ENCODE measurements at regions not wholly inside any gene's neighbourhood (a gene's known extent, or its start where the extent isn't known, plus 50 kb on each side); places are given as distances from the start of the nearest gene placed in this dataset.

DNA sequence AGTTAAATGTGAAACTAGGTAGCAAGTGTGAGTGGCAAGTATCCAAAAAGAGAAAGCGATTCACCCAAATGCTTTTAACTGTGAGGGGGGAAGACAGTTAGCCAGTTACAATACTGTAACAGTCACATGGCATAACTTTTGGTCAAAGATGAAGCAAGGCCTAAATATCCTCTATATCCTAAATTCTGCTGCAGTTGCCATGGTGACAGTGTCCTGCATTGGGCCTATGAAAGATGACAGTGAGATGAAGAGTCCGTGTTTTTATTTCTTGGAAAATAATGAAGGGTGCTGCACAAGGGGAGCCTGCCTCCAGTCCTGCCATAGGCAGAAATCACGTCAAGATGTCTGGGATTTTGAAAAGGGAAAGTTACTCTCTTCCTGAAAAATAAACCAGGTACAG, 534.6 kb downstream of the NTRK2 start:
- no peaks in the 10 kb centered on the region for H4K20me1 ChIP-seq (ENCODE audit: control insufficient read depth, insufficient read depth, low read length, poor library complexity, severe bottlenecking)
- no peak overlapping the region for H3K4me3 ChIP-seq (ENCODE audit: control extremely low read depth in 1 of 5, extremely low read depth in 1 of 5, insufficient read depth in 1 of 5, low read depth in 2 of 5, low read length in 4 of 5)
- H3K36me3 ChIP-seq (replicated peaks in 1 of 2; ENCODE audit: control extremely low read depth in 1 of 2, control insufficient read depth in 1 of 2, extremely low read depth in 1 of 2, insufficient read depth in 2 of 2, low read length in 1 of 2): no peaks in the 10 kb centered on the region
- WGBS (ENCODE audit: insufficient coverage): 94% methylated on average over 2 of the region's 3 CpGs
- no peak overlapping the region for H2AFZ ChIP-seq (ENCODE audit: insufficient read depth, low read depth, low read length, poor library complexity, severe bottlenecking)
- no peaks in the 10 kb centered on the region for H3K79me2 ChIP-seq (ENCODE audit: control insufficient read depth, insufficient read depth, low read length)
- TF ChIP-seq, protein P1, sequence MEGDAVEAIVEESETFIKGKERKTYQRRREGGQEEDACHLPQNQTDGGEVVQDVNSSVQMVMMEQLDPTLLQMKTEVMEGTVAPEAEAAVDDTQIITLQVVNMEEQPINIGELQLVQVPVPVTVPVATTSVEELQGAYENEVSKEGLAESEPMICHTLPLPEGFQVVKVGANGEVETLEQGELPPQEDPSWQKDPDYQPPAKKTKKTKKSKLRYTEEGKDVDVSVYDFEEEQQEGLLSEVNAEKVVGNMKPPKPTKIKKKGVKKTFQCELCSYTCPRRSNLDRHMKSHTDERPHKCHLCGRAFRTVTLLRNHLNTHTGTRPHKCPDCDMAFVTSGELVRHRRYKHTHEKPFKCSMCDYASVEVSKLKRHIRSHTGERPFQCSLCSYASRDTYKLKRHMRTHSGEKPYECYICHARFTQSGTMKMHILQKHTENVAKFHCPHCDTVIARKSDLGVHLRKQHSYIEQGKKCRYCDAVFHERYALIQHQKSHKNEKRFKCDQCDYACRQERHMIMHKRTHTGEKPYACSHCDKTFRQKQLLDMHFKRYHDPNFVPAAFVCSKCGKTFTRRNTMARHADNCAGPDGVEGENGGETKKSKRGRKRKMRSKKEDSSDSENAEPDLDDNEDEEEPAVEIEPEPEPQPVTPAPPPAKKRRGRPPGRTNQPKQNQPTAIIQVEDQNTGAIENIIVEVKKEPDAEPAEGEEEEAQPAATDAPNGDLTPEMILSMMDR (IDR thresholded peaks at IDR 0.05): no peak
- TF ChIP-seq EZH2 (IDR thresholded peaks at IDR 0.05; ENCODE audit: borderline replicate concordance, insufficient read depth, low read depth, low read length, poor library complexity, severe bottlenecking): no peak
- Mint-ChIP-seq H3K9me3 (ENCODE audit: insufficient read depth) (no peaks in the 10 kb centered on the region), H3K4me1 (no peaks in the 10 kb centered on the region), H3K27me3 (no peaks in the 10 kb centered on the region), H3K27ac (no peak overlapping the region), H3K4me3 (no peak overlapping the region)
- H3K4me2 ChIP-seq (replicated peaks; ENCODE audit: low read depth, low read length, poor library complexity, severe bottlenecking): no peak overlapping the region
- H3K9me3 ChIP-seq (ENCODE audit: control extremely low read depth in 1 of 3, control insufficient read depth in 2 of 3, insufficient read depth in 1 of 3, low read length in 2 of 3): no peaks in the 10 kb centered on the region
- no peaks in the 10 kb centered on the region for H3K27me3 ChIP-seq (replicated peaks in 1 of 4; ENCODE audit: control extremely low read depth in 1 of 4, control insufficient read depth in 3 of 4, insufficient read depth in 4 of 4, low read length in 3 of 4)
- no peak for ATAC-seq (ENCODE audit: low read depth)
- POLR2A ChIA-PET: no interaction called here
- intact Hi-C loops (cut with micrococcal nuclease): no loop called here
- CTCF ChIA-PET: no interaction called here
- no peak for DNase-seq
- H3K4me1 ChIP-seq (ENCODE audit: control insufficient read depth in 2 of 2, insufficient read depth in 2 of 2, low read length in 2 of 2): no peaks in the 10 kb centered on the region
- no peak overlapping the region for H3K9ac ChIP-seq (ENCODE audit: low read length)
- H3K27ac ChIP-seq (ENCODE audit: low read length in 2 of 2): no peak overlapping the region

DNA sequence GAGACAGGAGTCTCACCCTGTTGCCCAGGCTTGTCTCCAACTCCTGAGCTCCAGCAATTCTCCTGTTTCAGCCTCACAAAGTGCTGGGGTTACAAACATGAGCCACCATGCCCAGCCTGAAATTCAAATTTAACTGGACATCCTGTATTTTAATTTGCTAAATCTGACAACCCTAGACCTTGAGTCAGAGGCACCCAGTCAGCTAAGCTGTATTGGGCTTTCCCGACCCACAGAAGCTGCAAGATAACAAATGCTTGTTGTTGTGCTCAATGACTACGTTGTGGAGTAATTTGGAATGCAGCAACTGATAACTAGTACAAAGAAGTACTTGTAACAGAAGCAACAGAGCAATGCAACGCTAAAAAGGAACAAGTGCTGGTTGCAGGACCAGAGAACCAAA, 533.1 kb downstream of the NTRK2 start:
- H3K4me3 ChIP-seq (ENCODE audit: control extremely low read depth in 1 of 5, extremely low read depth in 1 of 5, insufficient read depth in 1 of 5, low read depth in 2 of 5, low read length in 4 of 5): no peak overlapping the region
- Mint-ChIP-seq H3K27ac (no peak overlapping the region), H3K4me1 (no peaks in the 10 kb centered on the region), H3K9me3 (ENCODE audit: insufficient read depth) (no peaks in the 10 kb centered on the region), H3K27me3 (no peaks in the 10 kb centered on the region), H3K4me3 (no peak overlapping the region)
- ATAC-seq (ENCODE audit: low read depth) (no peak), DNase-seq (no peak)
- intact Hi-C loops (cut with micrococcal nuclease): no loop called here
- 100% methylated on average over 3 of the region's 3 CpGs for WGBS (ENCODE audit: insufficient coverage)
- H3K36me3 ChIP-seq (replicated peaks in 1 of 2; ENCODE audit: control extremely low read depth in 1 of 2, control insufficient read depth in 1 of 2, extremely low read depth in 1 of 2, insufficient read depth in 2 of 2, low read length in 1 of 2): no peaks in the 10 kb centered on the region
- no peaks in the 10 kb centered on the region for H4K20me1 ChIP-seq (ENCODE audit: control insufficient read depth, insufficient read depth, low read length, poor library complexity, severe bottlenecking)
- H3K4me1 ChIP-seq (ENCODE audit: control insufficient read depth in 2 of 2, insufficient read depth in 2 of 2, low read length in 2 of 2): no peaks in the 10 kb centered on the region
- no peaks in the 10 kb centered on the region for H3K27me3 ChIP-seq (replicated peaks in 1 of 4; ENCODE audit: control extremely low read depth in 1 of 4, control insufficient read depth in 3 of 4, insufficient read depth in 4 of 4, low read length in 3 of 4)
- H3K27ac ChIP-seq (ENCODE audit: low read length in 2 of 2): no peak overlapping the region
- H3K79me2 ChIP-seq (ENCODE audit: control insufficient read depth, insufficient read depth, low read length): no peaks in the 10 kb centered on the region
- H3K9ac ChIP-seq (ENCODE audit: low read length): no peak overlapping the region
- H3K9me3 ChIP-seq (ENCODE audit: control extremely low read depth in 1 of 3, control insufficient read depth in 2 of 3, insufficient read depth in 1 of 3, low read length in 2 of 3): peaks cover 0 to 3% (median 0%) of the 10 kb centered on the region in 3 donors
- H3K4me2 ChIP-seq (replicated peaks; ENCODE audit: low read depth, low read length, poor library complexity, severe bottlenecking): no peak overlapping the region
- no peak overlapping the region for H2AFZ ChIP-seq (ENCODE audit: insufficient read depth, low read depth, low read length, poor library complexity, severe bottlenecking)
- ChIA-PET CTCF (no interaction called here), POLR2A (no interaction called here)
- TF ChIP-seq EZH2 (IDR thresholded peaks at IDR 0.05; ENCODE audit: borderline replicate concordance, insufficient read depth, low read depth, low read length, poor library complexity, severe bottlenecking): no peak
- TF ChIP-seq, protein P1 (IDR thresholded peaks at IDR 0.05): no peak

Data from B cell (primary cell).